SJCRH30 (cell line): ENCODE measurements at regions not wholly inside any gene's neighbourhood (a gene's known extent, or its start where the extent isn't known, plus 50 kb on each side); places are given as distances from the start of the nearest gene placed in this dataset.

Experiments
- DNase-seq, 2 experiments: peaks; one replicate each; pipeline ENCODE4 v3.0.0-alpha.2; 2015 to 2020
- H3K27ac ChIP-seq: fragments of 250-450 bp; sonication (Bioruptor Pico); 2 replicates; pipeline ENCODE4 v1.5.1; 2020; ENCODE audit warnings: mild to moderate bottlenecking, moderate library complexity
- H3K27me3 ChIP-seq: fragments of 250-450 bp; sonication (Bioruptor Pico); 2 replicates; pipeline ENCODE4 v1.5.1; 2020; ENCODE audit warnings: mild to moderate bottlenecking, moderate library complexity
- H3K36me3 ChIP-seq: fragments of 250-450 bp; sonication (Bioruptor Pico); 2 replicates; pipeline ENCODE4 v1.5.1; 2020; ENCODE audit warnings: mild to moderate bottlenecking, moderate library complexity
- H3K4me1 ChIP-seq: fragments of 250-450 bp; sonication (Bioruptor Pico); 2 replicates; pipeline ENCODE4 v1.5.1; 2020; ENCODE audit warnings: mild to moderate bottlenecking, moderate library complexity
- H3K4me3 ChIP-seq: fragments of 250-450 bp; sonication (Bioruptor Pico); 2 replicates; pipeline ENCODE4 v1.5.1; 2020; ENCODE audit warnings: mild to moderate bottlenecking, moderate library complexity
- H3K9me3 ChIP-seq: fragments of 250-450 bp; sonication (Bioruptor Pico); replicated peaks from 2 replicates; pipeline ENCODE4 v1.5.1; 2020; ENCODE audit warnings: mild to moderate bottlenecking, moderate library complexity

DNA sequence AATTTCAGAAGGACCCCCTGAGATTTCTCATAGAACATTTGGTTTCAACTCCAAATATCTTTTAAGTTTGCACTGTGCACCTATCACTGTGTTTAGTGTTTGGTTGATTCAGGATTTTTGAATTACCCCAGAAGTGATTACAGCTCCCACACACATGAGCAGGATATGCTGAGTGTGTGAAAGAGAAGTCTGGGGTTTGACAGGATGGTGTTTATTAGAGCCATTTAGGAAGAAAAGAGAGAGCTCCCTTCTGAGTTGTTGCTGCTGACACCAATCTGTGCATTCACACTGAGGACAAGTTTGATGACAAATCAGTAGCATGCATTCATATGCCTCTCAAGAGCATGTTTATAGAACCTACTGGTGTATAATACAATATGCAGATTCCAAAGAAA lies 118.1 kb downstream of the RPL22L1 start:
- H3K4me3 ChIP-seq, result no peak overlapping the region
- DNase-seq, result no peak
- no peaks in the 10 kb centered on the region for H3K9me3 ChIP-seq
- H3K4me1 ChIP-seq, result peaks cover 51% of the 10 kb centered on the region
- peak overlapping the region; percentile 90 for H3K27ac ChIP-seq
- H3K36me3 ChIP-seq, result no peaks in the 10 kb centered on the region
- H3K27me3 ChIP-seq, result no peaks in the 10 kb centered on the region

DNA sequence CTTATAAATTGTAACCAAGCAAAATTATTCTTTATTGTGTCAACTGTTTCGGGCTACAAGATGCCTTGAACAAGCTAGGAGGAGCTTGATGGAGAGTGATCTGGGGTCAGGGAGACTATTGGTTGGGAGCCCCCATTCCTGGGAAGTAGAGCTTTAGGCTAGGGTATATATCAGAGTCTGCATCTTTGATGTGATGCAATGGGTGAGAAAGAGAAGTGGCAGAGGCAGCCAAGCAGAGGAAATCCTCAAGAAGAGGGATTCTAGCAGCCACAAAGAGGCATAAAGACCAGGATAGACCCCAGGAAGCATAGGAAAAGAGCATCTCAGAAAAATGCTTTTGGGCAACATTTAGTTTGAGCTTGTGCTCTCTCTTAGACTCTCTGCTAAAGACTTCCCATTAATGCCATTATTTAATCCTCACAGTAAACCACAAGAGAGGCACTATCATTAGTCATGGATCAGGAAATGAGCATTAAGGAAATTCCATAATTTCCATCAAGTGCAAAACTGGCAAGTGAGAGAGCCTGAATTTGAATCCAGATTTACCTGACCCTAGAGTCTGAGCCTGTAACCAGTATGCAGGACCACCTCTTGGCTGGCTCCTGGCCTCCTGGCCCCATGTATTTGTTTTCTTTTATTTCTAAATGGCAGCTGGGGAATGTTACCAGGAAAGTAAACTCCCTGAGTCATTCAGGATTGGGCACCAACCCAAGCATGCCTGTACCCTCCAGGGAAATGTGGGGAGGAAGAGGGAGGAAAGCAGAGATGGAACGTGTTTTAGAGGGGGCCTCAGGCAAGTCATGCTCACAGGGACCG lies 118.7 kb downstream of the RPL22L1 start:
- Histone ChIP-seq H3K4me1 (peaks cover 51% of the 10 kb centered on the region), H3K36me3 (no peaks in the 10 kb centered on the region), H3K4me3 (no peak overlapping the region), H3K9me3 (no peaks in the 10 kb centered on the region), H3K27me3 (no peaks in the 10 kb centered on the region), H3K27ac (peak overlapping the region; percentile 90)
- peak; percentile 92 to 97 for DNase-seq

DNA sequence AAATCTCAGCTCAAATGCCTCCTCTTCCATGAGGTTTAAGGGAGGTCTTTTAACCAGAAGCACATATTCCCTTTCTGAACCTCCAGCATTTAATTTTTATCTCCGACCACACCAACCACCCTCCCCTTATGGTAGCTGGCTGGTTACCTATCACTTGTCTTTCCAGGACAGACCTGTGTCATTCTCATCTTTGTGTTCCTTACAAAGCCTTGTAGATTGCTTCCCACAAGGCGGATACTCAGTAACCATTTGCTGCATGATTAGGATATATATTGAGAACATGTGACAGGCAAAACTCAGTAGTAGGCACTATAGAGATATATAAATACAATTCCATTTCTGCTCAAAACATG lies 119.5 kb downstream of the RPL22L1 start:
- DNase-seq, result no peak
- peaks cover 54% of the 10 kb centered on the region for H3K4me1 ChIP-seq
- H3K27me3 ChIP-seq, result no peaks in the 10 kb centered on the region
- H3K36me3 ChIP-seq, result no peaks in the 10 kb centered on the region
- no peak overlapping the region for H3K4me3 ChIP-seq
- peak overlapping the region; percentile 90 for H3K27ac ChIP-seq
- H3K9me3 ChIP-seq, result no peaks in the 10 kb centered on the region

DNA sequence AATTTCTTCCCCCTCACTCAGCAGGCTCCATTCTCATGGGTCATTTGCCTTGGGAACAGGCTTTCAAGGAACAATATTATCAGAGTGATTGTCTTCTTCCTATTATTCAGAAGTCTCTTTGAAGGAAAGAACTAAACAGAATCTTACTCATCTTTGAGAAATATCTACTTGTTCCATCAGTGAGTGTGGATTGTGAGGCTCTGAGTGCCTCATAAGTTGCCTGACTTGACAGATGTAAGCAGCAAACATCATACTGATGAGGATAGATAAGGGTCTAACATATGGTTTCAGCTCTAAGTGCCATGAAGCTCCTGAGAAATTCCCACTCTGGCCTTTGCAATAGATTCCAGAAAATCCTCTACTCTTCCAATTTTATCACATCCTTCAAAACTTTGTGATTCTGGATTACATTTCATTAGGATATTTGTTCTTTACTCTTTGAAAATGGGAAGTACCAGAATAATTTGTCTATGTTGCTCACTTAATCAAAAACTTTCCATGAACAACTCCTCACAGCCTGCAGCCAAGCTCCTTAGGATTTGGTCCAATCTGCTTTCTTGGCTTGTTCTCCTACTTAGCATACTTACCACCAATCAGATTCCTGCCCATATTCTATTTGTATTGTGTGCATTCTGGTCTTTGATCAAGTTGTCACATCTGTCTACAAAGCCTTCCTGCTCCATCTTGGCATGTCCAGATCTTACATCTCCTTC lies 120.1 kb downstream of the RPL22L1 start:
- H3K9me3 ChIP-seq, result no peaks in the 10 kb centered on the region
- peak overlapping the region; percentile 90 for H3K27ac ChIP-seq
- no peak for DNase-seq
- peaks cover 59% of the 10 kb centered on the region for H3K4me1 ChIP-seq
- H3K27me3 ChIP-seq, result no peaks in the 10 kb centered on the region
- no peaks in the 10 kb centered on the region for H3K36me3 ChIP-seq
- H3K4me3 ChIP-seq, result no peak overlapping the region

DNA sequence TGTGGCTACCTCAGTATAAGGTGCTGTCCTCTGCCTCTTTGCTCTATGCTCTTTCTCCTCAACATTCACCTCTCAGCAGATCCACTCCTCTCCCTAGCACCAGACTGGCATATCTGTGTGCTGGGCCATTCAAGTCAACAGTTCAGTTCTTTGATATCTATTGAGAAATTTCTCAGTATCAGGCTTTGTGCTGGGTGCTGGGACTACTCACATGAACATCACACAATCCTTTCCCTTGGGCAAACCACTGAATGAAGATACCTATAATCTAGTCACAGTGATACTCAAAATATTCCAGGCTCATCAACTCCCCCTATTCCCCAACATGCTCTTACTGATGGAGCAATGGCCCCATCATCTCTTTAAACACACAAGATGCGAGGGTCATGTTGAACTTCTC lies 120.8 kb downstream of the RPL22L1 start:
- Histone ChIP-seq H3K27ac (no peak overlapping the region; the same call in 1 of the 2 replicates), H3K36me3 (no peaks in the 10 kb centered on the region), H3K27me3 (no peaks in the 10 kb centered on the region), H3K4me1 (peaks cover 64% of the 10 kb centered on the region), H3K9me3 (no peaks in the 10 kb centered on the region), H3K4me3 (no peak overlapping the region)
- no peak for DNase-seq

DNA sequence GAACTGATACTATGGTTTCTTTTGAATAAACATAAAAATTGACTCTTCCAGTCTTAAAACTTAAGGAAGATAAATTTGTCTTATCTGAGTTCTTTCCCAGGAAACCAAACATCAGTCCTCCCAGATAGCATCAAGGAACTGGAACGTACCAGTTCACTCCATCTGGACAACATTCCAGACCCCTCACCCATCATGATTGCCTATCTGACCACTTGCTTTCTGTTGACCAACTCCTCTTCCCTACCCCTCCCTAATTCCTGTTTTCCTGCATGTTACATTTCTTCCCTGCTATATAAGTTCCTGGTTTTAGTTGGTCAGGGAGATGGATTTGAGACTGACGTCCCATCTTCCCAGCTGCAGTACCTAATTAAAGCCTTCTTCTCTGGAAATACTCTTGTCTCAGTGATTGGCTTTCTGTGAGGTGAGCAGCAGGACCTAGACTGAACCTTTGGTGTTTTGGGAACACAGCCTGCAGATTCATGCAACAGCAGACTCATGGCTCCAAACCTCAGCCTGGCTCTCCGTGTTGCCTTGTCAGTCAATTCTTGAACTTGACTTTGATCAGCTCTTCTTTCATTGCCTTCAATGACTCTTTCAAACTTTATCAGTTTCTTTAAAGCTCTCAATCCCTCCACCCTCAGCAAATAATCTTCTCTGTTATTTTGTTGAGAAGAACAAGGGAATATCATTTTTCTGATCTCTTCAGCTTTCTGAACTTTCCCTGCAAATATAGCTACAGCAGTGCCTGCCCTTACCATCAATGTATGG lies 123.6 kb downstream of the RPL22L1 start:
- Histone ChIP-seq H3K27ac (no peak overlapping the region), H3K36me3 (no peaks in the 10 kb centered on the region), H3K9me3 (no peaks in the 10 kb centered on the region), H3K27me3 (no peaks in the 10 kb centered on the region), H3K4me3 (no peak overlapping the region), H3K4me1 (peaks cover 50% of the 10 kb centered on the region)
- no peak for DNase-seq

DNA sequence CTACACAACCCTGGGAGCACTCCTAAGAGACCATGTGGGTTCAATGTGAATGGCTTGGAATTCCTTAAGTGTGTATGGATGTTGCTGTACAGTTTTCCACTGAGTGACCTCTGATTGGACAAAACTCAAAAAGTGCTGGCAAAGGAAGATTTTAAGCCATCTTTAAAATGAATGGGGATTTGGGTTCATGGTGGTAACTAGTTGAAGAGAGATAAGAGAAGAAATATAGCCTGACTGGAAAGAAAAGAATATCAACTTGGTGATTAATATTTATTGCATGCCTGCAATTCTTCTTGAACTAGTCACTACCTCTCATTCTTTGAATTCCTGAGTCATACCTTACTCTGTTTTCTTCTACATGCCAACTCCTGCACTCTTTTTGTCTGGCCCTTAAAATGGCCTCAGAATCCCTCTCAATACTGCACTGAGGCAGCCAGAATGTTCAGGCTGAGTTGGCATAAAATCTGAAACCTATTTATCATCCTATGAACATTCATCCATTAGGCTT lies 124.7 kb downstream of the RPL22L1 start:
- no peak overlapping the region for H3K4me3 ChIP-seq
- DNase-seq, result no peak
- peaks cover 50% of the 10 kb centered on the region for H3K4me1 ChIP-seq
- no peaks in the 10 kb centered on the region for H3K9me3 ChIP-seq
- no peaks in the 10 kb centered on the region for H3K36me3 ChIP-seq
- peak overlapping the region; percentile 41 for H3K27ac ChIP-seq
- no peaks in the 10 kb centered on the region for H3K27me3 ChIP-seq

DNA sequence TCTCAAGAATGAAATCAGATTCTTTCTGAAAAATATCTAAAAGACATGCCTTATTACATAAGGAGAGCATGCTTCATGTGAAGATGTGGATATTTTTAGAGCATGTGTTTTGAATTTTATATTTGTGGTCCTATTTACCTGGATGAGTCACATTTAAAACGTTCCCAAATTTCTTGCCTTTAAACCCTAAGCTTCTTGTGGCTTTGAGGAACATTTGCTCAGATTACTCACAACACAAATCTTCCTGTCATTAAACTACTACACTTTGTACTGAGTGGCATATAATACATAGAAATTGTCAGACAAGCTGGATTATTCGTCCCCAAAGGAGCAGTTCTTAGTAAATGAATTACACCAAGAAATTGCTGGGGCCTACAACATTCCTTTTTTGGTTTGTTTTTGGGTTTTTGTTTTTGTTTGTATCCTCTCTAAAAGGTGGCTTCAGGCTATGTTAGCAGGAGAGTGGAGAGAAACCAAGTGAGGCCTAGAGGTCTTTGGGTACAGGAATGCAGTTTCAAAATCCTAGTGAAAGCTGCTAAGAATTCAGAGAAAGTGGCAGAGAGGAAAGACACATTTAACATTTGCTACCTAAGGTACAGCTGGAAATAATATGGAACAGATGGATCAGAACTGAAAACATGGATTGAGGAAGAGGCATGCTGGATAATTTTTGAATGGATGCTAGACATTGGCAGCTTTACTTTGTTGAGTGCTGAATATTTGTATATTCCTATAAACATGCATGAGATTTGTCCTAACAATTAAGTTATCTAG lies 128.1 kb downstream of the RPL22L1 start:
- Histone ChIP-seq H3K4me3 (no peak overlapping the region), H3K27ac (peak overlapping the region; percentile 45)
- DNase-seq, result peak in 1 of 2 experiments; percentile 45

DNA sequence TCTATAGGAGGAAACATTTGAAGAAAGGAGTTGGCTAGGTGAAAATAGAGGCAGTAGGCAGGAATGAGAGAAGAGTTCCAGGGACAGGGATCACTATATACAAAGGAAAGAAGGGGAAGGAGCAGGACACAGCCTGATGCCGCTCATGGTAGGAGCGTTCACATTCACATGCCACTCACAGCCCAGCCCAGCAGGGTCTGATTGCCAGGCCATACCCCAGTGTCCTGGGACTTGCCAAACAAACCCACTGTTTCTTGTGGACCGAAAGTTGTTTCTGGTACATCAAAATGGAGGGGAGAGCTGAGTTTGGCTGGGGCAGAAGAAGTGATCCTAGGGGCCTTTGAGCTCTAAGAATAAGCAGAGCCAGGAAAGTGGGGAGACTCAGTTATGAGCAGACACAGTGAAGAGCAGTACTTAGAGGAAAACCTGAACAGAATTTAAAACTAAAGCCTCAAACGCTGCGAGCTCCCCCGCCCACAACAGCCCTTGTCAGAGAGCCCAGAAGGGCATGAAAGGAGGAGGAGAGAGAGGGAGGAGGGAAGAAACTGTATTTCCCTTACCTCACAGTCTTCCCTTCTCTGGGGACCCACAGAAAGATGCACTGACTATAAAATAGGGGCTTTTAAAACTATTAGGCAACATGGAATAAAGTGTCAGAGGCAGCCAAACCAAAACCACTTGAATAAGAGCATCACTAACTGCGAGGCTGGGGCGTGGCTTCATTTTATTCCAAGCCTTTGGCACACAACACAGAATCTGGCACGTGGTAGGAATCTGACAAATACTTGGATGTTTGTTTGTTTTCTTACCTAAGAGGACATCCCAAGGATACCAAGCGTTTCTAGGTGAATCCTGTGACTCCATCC lies 129.0 kb downstream of the RPL22L1 start:
- Histone ChIP-seq H3K27ac (peak overlapping the region; percentile 45), H3K36me3 (no peaks in the 10 kb centered on the region), H3K4me1 (peaks cover 61% of the 10 kb centered on the region), H3K27me3 (no peaks in the 10 kb centered on the region), H3K9me3 (no peaks in the 10 kb centered on the region), H3K4me3 (peak overlapping the region; percentile 11; the same call in 1 of the 2 replicates)
- peak; percentile 26 to 53 for DNase-seq

More for the DNA sequence above, 128.1 kb downstream of the RPL22L1 start:
- Histone ChIP-seq H3K36me3 (no peaks in the 10 kb centered on the region), H3K27me3 (no peaks in the 10 kb centered on the region), H3K4me1 (peaks cover 61% of the 10 kb centered on the region), H3K9me3 (no peaks in the 10 kb centered on the region)

DNA sequence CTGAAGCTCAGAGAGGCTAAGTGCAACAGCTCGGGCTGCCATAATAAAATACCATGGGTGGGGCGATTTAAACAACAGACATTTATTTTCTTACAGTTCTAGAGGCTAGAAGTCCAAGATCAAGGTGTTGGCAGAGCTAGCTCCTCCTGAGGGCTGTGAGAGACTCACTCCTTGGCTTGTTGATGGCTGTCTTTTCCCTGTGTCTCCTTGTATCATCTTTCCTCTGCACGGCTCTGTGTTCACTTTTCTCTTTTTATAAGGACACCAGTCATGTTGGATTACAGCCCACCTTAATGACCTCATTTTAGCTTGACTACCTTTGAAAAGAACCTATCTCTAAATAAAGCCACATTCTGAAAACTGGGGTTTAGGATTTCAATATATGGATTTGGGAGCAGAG lies 129.7 kb downstream of the RPL22L1 start:
- DNase-seq, result no peak
- H3K9me3 ChIP-seq, result no peaks in the 10 kb centered on the region
- peak overlapping the region; percentile 45; the same call in 1 of the 2 replicates for H3K27ac ChIP-seq
- H3K36me3 ChIP-seq, result no peaks in the 10 kb centered on the region
- H3K4me3 ChIP-seq, result no peak overlapping the region
- peaks cover 56% of the 10 kb centered on the region for H3K4me1 ChIP-seq
- H3K27me3 ChIP-seq, result no peaks in the 10 kb centered on the region

DNA sequence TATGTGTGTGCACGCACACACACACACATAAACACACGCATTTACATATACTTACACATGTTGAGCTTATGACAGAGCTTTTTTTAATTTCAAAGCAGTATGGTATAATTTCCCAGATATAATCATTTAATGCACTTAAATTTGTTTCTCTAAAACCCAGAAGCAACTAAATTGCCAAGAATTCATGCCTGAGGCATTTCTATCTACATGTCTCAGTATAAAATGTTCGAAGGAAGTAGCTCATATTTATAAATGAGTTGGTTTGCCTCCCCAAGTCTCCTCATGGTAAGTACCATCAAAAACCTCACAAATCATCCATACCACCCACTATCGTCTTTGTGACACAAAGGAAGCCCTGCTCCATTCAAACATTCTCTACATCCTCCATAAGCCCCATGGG lies 130.6 kb downstream of the RPL22L1 start:
- Histone ChIP-seq H3K27me3 (no peaks in the 10 kb centered on the region), H3K27ac (no peak overlapping the region; the same call in 1 of the 2 replicates), H3K9me3 (no peaks in the 10 kb centered on the region), H3K36me3 (no peaks in the 10 kb centered on the region), H3K4me3 (no peak overlapping the region), H3K4me1 (peaks cover 47% of the 10 kb centered on the region)
- DNase-seq, result no peak

DNA sequence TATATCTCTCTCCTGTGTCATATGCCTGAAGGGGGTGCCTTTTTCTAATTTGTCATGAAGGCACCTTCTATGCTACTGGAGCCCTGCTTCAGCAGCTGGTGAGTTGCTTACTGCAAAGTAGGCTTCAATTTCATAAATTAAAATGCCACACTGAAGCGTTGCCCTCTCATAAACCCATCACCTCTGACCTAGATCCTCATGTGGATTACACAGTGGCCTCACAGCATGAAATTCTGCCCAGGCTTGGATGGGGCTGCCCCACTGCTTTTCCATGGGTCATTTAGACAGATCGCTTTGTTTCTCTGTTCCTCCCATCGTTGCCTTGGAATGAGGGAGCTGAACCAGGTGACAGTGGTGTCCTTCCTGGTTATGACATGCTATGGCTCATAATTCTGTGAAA lies 131.2 kb downstream of the RPL22L1 start:
- H3K4me3 ChIP-seq, result no peak overlapping the region
- no peaks in the 10 kb centered on the region for H3K9me3 ChIP-seq
- no peaks in the 10 kb centered on the region for H3K36me3 ChIP-seq
- peak overlapping the region; percentile 30 for H3K27ac ChIP-seq
- DNase-seq, result peak; percentile 52 to 72
- peaks cover 46% of the 10 kb centered on the region for H3K4me1 ChIP-seq
- no peaks in the 10 kb centered on the region for H3K27me3 ChIP-seq

DNA sequence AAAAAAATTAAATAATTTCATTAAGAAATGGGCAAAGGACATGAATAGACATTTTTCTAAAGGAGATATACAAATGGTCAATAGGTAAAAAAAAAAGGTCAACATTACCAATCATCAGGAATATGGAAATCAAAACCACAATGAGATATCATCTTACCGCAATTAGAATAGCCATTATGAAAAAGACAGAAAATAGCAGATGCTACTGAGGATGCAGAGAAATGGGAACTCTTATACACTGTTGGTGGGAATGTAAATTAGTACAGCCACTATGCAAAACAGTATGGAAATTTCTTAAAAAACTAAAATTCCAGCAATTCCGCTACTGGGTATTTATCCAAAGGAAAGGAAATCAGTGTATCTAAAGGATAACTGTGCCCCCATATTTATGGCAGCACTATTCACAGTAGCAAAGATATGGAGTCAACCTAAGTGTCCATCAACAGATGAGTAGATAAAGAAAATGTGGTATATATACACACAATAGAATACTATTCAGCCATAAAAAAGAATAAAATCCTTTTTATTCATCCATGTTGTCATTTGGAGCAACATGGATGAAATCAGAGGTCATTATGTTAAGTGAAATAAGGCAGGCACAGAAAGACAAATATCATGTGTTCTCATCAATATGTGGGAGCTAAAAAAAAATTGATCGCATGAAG lies 132.4 kb downstream of the RPL22L1 start:
- no peaks in the 10 kb centered on the region for H3K36me3 ChIP-seq
- H3K27ac ChIP-seq, result no peak overlapping the region
- no peaks in the 10 kb centered on the region for H3K27me3 ChIP-seq
- no peak for DNase-seq
- peaks cover 46% of the 10 kb centered on the region for H3K4me1 ChIP-seq
- no peaks in the 10 kb centered on the region for H3K9me3 ChIP-seq
- no peak overlapping the region for H3K4me3 ChIP-seq
